Fibroblast of skin of back (primary cell): ENCODE measurements at regions not wholly inside any gene's neighbourhood (a gene's known extent, or its start where the extent isn't known, plus 50 kb on each side); places are given as distances from the start of the nearest gene placed in this dataset.

Experiments used
- DNase-seq: peaks from one replicate; pipeline ENCODE4 v3.0.0-alpha.2; 2013

- peak; percentile 91 for DNase-seq
Measured at GRCh38 chr2:37472959-37473358, 128.5 kb downstream of the QPCT start.

- no peak for DNase-seq
Measured at GRCh38 chr2:37476411-37476810, 132.0 kb downstream of the QPCT start.

GRCh38 chr2:37477921-37478320 lies 133.5 kb downstream of the QPCT start:
- no peak for DNase-seq

DNA sequence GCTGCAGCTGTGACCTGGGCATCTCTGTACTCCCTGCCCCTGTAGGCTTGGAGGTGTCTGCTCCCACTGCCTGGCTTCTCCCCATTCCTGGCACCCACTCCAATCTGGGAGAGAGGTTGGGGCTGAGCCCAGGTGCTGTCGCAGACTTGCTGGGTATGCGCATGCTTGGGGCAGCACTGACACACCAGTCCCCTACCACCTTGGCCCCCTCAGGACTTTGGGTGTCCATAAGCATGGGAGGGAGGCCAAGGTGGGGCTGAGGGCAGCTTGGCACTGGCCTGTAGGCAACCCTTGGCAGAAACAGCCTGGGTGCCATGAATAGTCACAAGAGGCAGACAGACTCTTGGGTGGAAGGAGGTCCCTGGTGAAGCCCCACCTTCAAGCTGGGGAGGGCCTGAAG lies 136.8 kb downstream of the QPCT start:
- DNase-seq, result no peak

DNA sequence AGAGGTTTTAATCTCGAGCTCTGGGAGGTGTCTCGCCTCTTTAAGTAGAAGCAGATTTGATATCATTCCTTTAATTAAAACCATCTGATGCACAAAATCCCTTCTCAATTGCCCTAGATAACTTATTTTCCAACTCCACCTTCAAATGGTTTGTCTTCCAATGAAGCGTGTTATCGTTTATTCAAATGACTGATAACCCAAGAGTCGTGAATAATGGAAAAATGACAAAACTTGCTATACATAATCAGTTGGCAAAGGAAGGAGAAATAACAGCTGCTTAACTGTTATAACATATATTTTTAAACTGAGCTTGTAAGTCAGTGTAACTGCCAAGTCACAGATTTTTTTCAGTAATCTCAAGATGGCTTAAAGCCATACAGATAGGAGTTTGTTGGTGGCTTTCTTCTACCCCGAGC lies 144.6 kb downstream of the QPCT start:
- no peak for DNase-seq

DNA sequence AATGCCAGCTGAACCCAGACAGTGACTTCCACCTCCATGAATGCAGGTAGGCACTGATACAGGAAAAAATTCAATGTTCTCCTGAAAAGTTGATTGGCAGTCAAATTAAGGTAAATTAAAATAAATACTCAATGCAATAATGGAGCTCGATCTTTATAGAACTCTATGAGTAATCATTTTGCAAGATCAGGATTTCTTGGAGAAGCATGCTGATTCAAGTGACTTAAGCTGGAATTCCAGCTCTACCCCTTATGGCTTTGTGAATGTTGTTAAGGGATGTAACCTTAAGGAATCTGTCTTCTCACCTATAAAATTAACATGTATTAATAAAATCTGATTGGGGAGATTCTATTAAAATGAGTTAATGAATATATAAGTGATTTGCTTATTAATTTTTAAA lies 145.1 kb downstream of the QPCT start:
- no peak for DNase-seq

DNA sequence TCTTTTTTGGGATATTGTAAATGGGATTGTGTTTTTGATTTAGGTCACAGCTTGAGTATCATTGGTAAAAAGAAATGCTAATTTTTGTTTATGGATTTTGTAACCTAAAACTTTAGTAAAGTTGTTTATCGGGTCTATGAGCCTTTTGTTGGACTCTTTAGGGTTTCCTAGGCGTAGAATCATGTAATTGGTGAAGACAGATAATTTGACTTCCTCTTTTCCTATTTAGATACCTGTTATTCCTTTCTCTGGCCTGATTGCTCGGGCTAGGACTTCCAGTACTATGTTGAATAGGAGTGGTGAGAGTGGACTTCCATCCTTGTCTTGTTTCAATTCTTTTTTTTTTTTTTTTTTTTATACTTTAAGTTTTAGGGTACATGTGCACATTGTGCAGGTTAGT lies 149.0 kb downstream of the QPCT start:
- no peak for DNase-seq

- DNase-seq, result no peak
Measured at GRCh38 chr2:37499113-37499512, 154.7 kb downstream of the QPCT start.

GRCh38 chr2:37500031-37500430 lies 155.6 kb downstream of the QPCT start:
- DNase-seq, result peak; percentile 25

GRCh38 chr2:37501113-37501512 lies 156.7 kb downstream of the QPCT start:
- no peak for DNase-seq

DNA sequence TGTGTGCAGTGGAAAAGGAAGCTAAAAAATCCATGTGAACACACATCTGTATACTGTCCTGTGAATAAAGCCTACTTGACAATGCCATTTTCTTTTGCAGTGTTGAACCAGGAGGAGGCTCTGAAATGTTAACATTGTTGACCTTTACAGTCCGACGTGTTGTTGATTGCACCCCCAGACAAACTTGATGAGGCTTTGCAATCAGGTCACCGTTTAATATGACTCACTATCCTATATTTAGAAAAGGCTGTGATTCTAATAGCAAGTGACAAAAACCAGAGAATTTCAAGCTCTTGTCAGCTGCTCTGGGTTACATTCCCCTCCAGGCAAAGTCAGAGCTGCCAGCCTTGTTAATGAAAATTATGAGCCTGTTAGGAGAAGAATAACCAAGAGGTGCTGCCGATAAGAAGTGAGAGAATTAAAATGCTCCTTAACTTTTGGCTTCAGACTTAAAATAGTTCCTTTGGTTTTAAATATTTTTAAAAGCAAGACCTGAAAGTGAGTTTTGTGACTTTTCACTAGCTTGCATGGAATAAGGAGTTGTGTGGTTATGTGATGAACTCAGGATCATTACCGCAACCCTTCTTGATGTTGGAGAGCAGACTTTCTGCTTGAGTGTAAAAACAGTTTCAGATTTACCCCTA lies 162.1 kb downstream of the QPCT start:
- peak; percentile 55 for DNase-seq

DNA sequence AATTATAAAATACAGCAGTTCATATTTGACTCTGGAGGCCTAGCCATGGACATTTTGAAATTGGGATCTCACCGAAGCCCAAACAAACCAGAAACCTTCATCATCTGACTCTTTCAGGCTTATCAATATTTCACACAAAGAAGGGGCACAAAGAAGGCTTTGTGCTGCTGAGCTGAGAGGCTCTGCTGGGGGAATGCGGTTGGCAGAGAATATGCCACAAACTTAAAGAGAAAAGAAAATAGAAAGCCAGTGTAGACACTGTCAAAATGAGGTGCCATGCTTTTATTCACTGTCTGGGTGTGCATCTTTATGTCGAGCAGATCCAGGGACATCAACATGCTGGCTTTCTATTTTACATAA lies 162.6 kb downstream of the QPCT start:
- no peak for DNase-seq

DNA sequence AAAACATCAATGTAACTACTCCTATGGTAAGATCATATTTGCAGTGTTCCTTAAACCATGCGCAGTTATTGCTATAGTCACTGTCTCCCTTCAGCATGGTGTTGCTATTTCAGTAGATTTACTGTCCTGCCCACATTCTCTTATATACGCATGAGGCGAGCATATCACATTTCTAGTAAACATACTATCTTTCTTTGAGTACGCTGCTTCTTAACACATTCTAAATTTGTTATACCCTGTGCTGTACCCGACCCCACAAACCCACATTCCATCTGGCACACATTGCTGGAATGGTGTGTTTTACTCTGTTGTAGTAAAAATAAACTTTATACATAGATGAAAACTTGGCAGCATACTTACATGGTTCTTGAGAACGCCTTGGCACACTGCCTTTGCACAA lies 163.3 kb downstream of the QPCT start:
- DNase-seq, result no peak

DNA sequence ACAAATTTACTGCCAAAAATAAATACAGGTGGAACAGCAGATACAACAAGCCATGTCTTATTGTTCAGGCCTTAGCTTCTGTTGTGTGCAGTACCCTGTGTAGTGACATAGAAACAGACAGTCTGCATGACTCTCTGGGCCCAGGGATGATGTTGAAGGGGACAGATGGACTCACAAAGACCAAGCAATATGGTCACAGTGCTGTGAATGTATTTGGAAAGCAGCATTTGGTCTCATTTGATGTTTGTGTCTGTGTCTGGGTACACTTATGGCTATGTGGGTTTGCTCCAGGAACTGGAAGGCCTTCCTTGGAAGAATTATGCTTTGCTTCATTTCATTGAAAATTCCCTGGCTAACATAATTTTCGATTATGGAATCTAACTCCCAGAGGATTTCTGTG lies 158.5 kb downstream of the CDC42EP3 start:
- DNase-seq, result no peak

- DNase-seq, result peak; percentile 58
Measured at GRCh38 chr2:37523814-37524362, 147.6 kb downstream of the CDC42EP3 start.

DNA sequence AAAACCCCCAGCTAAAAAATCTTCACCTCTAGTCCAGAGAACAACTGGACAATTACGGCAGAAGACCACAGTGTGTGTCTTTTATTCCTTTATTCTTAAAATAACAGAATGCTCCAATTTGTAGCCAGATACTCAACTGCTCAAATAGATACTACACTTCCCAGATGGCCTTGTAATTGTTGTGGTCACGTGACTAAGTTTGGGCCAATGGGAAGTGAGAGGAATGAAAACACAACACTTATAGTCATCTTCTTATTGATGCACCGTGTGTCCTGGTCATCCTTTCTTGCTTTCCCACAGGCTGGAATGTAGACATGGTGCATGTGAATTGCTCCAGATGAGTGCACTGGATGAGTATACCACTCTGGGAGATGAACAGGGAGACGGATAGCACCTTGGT lies 145.1 kb downstream of the CDC42EP3 start:
- DNase-seq, result peak; percentile 45

- no peak for DNase-seq
Measured at GRCh38 chr2:37526856-37527255, 144.6 kb downstream of the CDC42EP3 start.

DNA sequence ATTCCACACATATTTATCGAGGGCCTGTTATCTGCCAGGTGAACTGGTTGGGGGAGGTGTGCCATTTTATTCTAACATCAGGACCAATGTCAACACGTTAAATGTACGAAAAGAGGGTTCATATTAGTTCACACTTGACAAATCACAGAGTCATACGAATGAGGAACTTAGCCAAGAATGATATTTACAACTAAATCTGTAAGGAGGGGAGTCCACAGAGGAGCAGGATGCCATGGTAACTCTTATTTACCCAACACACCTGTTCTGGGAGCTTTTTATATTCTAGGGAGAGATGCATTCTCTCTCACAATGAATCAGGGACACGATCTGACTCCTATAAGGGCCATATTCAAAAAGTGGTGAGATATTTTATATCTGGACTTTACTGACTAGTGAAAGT lies 144.1 kb downstream of the CDC42EP3 start:
- no peak for DNase-seq

GRCh38 chr2:37529830-37530415 lies 141.5 kb downstream of the CDC42EP3 start:
- no peak for DNase-seq

DNA sequence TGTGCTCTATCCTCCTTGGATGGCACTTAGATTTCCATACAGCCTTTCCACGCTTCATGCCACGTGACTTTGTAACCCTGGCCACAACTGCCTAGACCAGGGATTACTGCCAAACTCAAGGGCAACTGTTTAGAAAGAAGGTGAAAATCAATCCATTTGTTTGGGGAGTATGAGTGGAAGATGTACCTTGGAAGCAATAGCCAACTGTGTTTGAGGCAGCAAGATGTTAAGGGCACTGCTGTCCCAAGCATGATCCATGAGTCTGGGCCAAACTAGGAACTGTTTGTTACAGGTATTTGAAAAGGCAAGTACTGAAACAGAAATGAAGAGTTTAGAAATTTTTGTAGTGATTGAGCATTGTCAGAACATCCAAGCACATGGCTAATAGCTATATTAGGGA lies 138.9 kb downstream of the CDC42EP3 start:
- no peak for DNase-seq

DNA sequence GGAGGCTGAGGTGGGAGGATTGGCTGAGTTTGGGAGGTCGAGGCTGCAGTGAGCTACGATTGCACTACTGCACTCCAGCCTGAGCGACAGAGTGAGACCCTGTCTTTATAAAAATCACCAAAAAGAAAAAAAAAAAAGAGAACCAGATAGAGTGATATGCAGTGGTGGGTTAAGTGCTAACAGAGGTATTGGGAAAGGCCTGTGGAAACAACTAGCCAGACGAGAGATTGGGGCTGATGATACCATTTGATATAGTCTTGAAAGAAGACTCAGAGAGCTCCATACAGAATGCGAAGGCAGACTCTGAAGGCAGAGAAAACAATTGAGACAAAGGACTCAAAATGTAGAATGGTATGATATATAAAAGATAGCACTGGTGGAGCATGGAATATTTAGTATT lies 134.1 kb downstream of the CDC42EP3 start:
- DNase-seq, result no peak

DNA sequence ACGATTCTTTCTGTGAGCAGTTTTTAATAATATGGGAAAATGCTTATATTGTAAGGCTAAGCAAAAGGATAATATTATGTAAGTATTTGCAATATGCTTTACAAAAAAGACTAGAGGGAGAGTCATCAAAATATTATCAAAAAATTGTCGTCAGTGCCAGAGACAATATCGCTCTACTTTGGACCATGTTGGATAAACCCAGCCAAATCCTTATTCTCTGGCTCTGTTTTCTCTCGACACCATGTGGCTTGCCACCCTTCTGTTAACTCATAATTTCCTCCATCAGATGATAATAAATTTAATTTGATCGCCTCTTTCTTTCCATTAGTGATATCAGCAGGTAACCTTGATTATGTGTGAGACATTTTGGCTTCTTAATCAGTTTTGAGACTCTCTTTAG lies 129.9 kb downstream of the CDC42EP3 start:
- DNase-seq, result no peak

GRCh38 chr2:37543999-37544557 lies 127.4 kb downstream of the CDC42EP3 start:
- DNase-seq, result no peak

DNA sequence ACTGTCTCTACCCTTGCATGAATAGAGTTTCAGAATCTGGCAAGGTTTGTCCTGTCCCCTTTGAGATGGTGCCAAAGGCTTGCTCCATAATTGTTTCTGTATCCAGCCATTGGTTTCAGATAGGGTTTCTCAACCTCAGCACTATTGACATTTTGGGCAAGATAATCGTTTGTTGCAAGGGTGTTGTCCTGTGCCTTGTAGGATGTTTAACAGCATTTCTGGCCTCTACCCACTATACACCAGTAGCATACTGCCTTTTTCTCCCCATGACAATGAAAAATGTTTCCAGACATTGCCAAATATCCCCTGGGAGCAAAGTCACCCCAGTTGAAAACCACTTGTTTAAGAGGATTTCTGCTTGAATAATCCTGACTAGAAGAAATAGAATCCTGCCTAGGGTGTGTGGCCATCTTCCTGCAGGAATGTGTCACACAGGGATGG lies 126.8 kb downstream of the CDC42EP3 start:
- DNase-seq, result no peak
